Bronchial epithelial cell (primary cell): ENCODE measurements at regions not wholly inside any gene's neighbourhood (a gene's known extent, or its start where the extent isn't known, plus 50 kb on each side); places are given as distances from the start of the nearest gene placed in this dataset.

Experiments
- DNase-seq: peaks from one replicate; pipeline ENCODE4 v3.0.0-alpha.2; 2010; ENCODE audit warnings: low read depth
- FAIRE-seq: peaks from 2 replicates; lab custom pipeline; 2011; peaks lifted over from hg19 to GRCh38; lab: Jason Lieb, UNC
- H3K27me3 ChIP-seq: 2 replicates; pipeline ENCODE4 v1.5.1; 2011; ENCODE audit warnings: low read length; ENCODE audit not compliant: control insufficient read depth, insufficient read depth
- H3K36me3 ChIP-seq: 2 replicates; pipeline ENCODE4 v1.5.1; 2011; ENCODE audit warnings: low read length; ENCODE audit not compliant: control insufficient read depth, insufficient read depth
- H3K4me3 ChIP-seq: 2 replicates; pipeline ENCODE4 v1.5.1; 2011; ENCODE audit warnings: mild to moderate bottlenecking, low read depth, low read length, control low read depth
- TF ChIP-seq, protein P1 (sequence below): IDR thresholded peaks from 2 replicates; pipeline ENCODE4 v1.5.1; 2011; ENCODE audit warnings: mild to moderate bottlenecking, moderate library complexity, low read length, control low read depth, inconsistent platforms; ENCODE audit not compliant: insufficient read depth, severe bottlenecking

DNA sequence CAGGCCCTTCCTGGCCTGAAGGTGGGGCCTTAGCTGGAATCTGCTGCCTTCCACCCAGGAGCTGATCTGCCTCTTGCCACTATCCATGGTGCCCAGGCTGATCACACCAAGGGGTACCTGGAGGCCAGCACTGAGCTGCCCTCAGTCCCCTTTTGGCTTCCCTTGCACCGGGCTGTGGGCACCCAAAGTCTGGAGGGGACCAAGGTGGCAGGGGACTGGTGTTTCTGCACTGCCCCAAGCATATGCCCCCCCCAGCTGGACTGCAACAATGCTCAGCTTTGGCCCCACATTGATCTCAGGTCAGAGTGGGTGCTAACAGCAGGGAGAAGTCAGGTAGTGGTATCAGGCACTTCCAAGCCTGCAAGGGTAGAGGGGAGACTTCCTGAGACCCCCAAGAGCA, 902.6 kb upstream of the EPHA6 start:
- H3K4me3 ChIP-seq, result no peak overlapping the region
- TF ChIP-seq, protein P1, sequence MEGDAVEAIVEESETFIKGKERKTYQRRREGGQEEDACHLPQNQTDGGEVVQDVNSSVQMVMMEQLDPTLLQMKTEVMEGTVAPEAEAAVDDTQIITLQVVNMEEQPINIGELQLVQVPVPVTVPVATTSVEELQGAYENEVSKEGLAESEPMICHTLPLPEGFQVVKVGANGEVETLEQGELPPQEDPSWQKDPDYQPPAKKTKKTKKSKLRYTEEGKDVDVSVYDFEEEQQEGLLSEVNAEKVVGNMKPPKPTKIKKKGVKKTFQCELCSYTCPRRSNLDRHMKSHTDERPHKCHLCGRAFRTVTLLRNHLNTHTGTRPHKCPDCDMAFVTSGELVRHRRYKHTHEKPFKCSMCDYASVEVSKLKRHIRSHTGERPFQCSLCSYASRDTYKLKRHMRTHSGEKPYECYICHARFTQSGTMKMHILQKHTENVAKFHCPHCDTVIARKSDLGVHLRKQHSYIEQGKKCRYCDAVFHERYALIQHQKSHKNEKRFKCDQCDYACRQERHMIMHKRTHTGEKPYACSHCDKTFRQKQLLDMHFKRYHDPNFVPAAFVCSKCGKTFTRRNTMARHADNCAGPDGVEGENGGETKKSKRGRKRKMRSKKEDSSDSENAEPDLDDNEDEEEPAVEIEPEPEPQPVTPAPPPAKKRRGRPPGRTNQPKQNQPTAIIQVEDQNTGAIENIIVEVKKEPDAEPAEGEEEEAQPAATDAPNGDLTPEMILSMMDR, result no peak
- DNase-seq (no peak), FAIRE-seq (no peak)
- no peaks in the 10 kb centered on the region for H3K27me3 ChIP-seq
- no peaks in the 10 kb centered on the region for H3K36me3 ChIP-seq

- Histone ChIP-seq H3K27me3 (no peaks in the 10 kb centered on the region), H3K4me3 (no peak overlapping the region), H3K36me3 (no peaks in the 10 kb centered on the region)
- DNase-seq (peak; percentile 82), FAIRE-seq (no peak)
- TF ChIP-seq, protein P1, result no peak
Observed at GRCh38 chr3:95923496-95924210, 890.7 kb upstream of the EPHA6 start.

DNA sequence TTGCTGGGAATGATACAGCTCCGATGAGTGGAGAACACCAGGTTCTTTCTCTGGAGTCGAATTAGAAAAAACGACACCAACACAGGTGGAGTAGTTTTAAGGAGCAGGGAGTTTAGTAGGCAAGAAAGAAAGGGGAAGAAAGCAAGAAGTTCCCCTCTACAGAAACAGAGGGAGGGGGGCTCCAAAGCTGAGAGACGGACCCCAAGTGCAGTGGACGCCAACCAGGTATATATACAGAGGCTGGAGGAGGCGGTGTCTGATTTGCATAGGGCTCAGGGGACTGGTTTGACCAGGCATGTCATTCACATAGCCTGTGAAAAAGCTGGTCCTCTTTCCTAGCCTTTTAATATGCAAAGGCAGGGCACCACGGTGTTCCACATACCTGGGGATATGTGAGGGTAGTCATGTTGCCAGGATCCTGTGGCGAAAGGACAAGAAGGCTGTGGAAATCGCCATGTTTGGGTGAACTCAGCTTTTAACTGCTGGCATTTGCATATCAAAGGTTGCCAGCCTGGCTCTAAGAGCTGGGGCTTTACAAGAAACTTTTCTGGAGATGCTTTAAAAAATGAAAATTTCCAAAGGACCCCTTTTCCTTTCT, 887.4 kb upstream of the EPHA6 start:
- FAIRE-seq (no peak), DNase-seq (no peak)
- no peaks in the 10 kb centered on the region for H3K36me3 ChIP-seq
- H3K27me3 ChIP-seq, result no peaks in the 10 kb centered on the region
- H3K4me3 ChIP-seq, result no peak overlapping the region
- TF ChIP-seq, protein P1, result no peak

DNA sequence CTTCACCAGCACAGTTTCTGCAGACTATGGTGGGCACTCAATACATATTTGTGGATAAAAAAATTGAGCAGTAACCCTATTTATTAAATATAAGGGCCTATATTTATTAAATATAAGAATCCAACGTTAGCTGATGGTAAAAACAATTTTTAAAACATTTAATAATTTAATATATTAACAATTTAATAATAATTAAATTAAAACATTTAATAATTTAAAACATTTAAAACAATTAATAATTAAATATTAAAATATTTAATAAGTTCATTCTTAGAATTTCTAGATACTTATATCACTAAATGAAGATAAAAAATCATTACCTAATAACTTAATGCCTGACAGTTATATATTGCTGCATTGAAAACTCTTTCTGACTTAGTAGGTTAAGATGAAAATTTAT, 880.2 kb upstream of the EPHA6 start:
- H3K36me3 ChIP-seq, result no peaks in the 10 kb centered on the region
- no peaks in the 10 kb centered on the region for H3K27me3 ChIP-seq
- TF ChIP-seq, protein P1, result no peak
- FAIRE-seq (no peak), DNase-seq (no peak)
- H3K4me3 ChIP-seq, result no peak overlapping the region

GRCh38 chr3:95939235-95939809, 875.1 kb upstream of the EPHA6 start:
- no peaks in the 10 kb centered on the region for H3K27me3 ChIP-seq
- FAIRE-seq (no peak), DNase-seq (no peak)
- no peaks in the 10 kb centered on the region for H3K36me3 ChIP-seq
- TF ChIP-seq, protein P1, result no peak
- no peak overlapping the region for H3K4me3 ChIP-seq
